DND-41 (cell line): ENCODE measurements at regions not wholly inside any gene's neighbourhood (a gene's known extent, or its start where the extent isn't known, plus 50 kb on each side); places are given as distances from the start of the nearest gene placed in this dataset.

ENCODE experiments used
- EZH2 ChIP-seq: IDR thresholded peaks from 3 replicates; pipeline ENCODE4 v1.6.1; 2012; ENCODE audit warnings: borderline replicate concordance, low read depth, mild to moderate bottlenecking, moderate library complexity, low read length, inconsistent platforms; ENCODE audit not compliant: severe bottlenecking
- TF ChIP-seq, protein P1 (sequence below): IDR thresholded peaks from 2 replicates; pipeline ENCODE4 v1.5.1; 2012; ENCODE audit warnings: borderline replicate concordance, low read length, moderate library complexity, mild to moderate bottlenecking; ENCODE audit not compliant: poor library complexity, severe bottlenecking; ENCODE audit errors: extremely low read depth

GRCh38 chr4:8739820-8740665 is 131.6 kb downstream of the HMX1 start:
- TF ChIP-seq, protein P1, sequence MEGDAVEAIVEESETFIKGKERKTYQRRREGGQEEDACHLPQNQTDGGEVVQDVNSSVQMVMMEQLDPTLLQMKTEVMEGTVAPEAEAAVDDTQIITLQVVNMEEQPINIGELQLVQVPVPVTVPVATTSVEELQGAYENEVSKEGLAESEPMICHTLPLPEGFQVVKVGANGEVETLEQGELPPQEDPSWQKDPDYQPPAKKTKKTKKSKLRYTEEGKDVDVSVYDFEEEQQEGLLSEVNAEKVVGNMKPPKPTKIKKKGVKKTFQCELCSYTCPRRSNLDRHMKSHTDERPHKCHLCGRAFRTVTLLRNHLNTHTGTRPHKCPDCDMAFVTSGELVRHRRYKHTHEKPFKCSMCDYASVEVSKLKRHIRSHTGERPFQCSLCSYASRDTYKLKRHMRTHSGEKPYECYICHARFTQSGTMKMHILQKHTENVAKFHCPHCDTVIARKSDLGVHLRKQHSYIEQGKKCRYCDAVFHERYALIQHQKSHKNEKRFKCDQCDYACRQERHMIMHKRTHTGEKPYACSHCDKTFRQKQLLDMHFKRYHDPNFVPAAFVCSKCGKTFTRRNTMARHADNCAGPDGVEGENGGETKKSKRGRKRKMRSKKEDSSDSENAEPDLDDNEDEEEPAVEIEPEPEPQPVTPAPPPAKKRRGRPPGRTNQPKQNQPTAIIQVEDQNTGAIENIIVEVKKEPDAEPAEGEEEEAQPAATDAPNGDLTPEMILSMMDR = no peak
- no peak for TF ChIP-seq EZH2
